GM19452 (cell line): ENCODE measurements at regions not wholly inside any gene's neighbourhood (a gene's known extent, or its start where the extent isn't known, plus 50 kb on each side); places are given as distances from the start of the nearest gene placed in this dataset.

Experiments
- ATAC-seq: cut with Tn5 transposase; IDR thresholded peaks from one replicate; pipeline ENCODE4 v1.9.1; 2021; ENCODE audit not compliant: unreplicated experiment

GRCh38 chr4:180870623-180871022 is 1372.6 kb upstream of the TENM3 start:
- no peak for ATAC-seq

GRCh38 chr4:180898305-180898704 is 1344.9 kb upstream of the TENM3 start:
- no peak for ATAC-seq

DNA sequence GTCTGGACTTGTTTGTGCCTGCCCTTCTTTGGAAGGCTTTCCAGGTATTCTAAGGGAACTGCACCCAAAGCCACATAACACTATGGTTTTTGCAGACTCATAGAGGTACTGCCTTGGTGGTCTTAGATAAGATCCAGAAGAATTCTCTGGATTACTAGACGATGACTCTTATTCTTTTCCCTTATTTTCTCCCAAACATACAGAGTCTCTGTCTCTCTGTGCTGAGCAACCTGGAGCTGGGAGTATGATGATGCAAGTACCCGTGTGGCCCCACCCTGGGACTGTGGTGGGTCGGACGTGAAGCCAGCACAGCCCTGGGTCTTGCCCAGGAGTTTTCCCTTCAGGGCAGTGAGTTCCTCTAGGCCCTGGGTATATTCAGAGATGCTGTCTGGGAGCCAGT is 1342.4 kb upstream of the TENM3 start:
- ATAC-seq, result no peak

GRCh38 chr4:180909279-180909678 is 1333.9 kb upstream of the TENM3 start:
- ATAC-seq, result no peak

DNA sequence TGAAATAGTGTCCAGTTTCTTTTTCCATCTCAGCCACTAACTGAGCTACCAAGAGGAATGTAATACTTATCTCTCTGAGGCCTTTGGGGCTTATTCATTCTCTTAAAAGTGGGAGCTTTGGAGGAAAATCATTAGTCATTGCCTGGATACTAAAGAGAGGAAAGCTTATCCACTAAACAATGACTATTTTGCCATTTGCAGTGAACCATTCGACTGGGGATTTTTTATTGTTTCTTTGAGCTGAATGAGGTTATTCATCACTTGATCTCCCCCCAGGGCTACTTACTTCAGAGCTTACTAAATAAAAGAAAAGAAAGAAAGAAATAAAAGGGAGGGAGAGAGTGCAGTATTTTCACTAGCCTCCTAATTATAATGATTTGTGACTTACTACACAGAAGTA is 1329.5 kb upstream of the TENM3 start:
- no peak for ATAC-seq

GRCh38 chr4:180923486-180923885 is 1319.7 kb upstream of the TENM3 start:
- ATAC-seq, result no peak

GRCh38 chr4:180925805-180926204 is 1317.4 kb upstream of the TENM3 start:
- ATAC-seq, result no peak

DNA sequence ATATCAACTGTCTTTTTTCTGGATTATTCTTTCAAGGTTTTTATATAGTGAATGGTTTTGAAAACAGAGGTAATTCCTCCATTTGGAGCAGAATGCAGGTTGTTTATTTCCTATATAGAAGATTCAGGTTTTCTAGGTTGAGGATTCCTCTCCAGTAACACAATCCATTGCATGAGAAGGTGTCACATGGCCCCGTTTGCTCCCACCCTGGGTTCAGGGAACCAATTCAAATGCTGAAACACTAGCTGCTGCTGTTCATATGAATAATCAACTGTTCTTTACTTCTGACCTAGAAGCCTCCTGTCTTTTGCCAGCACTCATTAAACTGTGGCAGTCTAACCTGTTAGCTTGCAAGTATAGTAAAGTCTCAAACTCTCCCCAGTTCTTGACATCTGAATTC is 1316.9 kb upstream of the TENM3 start:
- ATAC-seq, result no peak

DNA sequence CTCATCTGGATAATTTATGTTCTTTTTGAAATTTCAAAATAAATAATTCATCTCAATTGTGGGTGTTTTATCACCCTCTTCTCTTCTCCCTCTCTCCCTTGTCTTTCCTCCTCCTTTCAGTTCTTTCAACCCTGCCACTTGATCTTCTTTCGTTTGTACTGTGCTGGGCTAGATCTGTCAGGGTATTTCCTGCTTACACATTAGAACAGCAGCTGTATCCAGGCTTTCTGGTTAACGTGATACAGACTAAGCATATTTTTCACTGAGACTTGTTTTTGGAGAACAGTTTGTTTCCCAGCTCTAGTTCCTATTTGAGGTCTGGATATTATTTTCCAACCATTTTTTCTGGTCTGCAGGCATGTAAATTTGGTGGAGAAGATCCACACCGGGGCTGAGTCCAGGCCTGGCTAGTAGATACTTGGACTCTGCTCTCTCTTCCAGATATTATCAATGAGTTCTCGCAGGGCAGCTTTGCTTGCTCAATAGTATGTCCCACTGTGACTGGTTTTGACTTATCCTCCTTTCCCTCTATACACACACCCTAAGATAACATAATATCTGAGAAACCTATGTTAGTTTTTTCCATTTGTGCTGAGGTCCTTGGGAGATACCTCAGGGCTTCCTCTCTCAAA is 1310.7 kb upstream of the TENM3 start:
- ATAC-seq, result no peak

DNA sequence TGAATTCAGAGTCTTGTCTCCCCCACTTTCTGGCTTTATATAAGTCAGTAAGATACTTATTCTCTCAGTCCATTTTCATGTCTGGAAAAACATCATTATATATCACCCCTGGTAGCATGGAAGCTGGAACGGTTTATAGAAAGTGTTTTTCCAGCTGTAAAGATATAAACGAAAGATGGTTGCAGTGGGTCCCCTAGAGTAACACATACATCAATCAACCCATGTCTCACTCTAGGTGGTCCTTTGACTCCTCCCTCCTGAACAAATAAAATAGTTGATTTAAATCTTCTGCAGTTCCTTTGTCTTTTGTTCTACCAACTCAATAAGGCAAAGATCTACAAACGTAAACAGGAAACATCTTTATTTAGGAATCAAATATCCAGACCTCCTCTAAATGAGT is 1306.1 kb upstream of the TENM3 start:
- no peak for ATAC-seq

GRCh38 chr4:180940680-180941079 is 1302.5 kb upstream of the TENM3 start:
- no peak for ATAC-seq

DNA sequence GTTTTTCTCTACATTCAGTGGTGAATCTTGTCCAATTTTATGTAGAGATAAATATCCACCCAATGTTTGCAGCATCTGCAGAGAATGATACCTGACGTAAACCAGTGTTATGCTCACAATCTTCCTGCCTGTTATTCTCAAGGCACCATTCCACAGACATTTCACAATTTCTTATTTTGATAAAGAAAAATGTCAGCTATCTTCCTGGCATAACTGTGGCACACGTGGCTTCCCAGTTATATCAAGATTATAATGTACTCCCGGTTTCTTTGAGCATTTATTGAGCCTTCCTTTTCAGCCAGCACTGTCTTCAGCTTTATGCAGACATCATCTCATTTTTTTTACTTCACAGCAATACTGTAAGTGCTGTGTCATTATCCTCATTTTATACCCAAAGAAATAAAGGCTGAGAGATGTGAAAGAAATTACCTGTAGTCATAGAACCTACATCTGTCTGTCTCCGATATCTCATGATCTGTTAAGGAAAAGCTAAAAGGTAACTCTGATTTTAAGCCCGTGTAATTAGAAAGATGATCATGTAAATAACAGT is 1300.8 kb upstream of the TENM3 start:
- ATAC-seq, result no peak

DNA sequence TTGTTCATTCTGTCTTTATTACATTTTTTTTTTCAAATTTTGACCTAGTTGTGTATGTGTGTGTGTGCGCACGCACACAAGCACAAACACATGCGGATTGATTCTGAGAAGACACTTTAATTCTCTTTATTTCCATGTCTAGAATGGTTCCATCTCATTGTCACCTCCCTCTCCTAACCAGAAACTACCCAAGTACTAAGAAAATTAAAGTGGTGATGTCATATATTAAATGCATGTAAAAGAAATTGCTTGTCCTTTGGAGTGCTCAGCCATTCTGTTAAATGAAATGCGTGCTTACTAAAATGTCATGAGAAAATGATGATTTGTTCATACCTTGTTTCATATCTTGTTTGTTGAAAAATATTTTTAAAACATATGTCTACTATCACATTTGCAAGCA is 1297.0 kb upstream of the TENM3 start:
- no peak for ATAC-seq

DNA sequence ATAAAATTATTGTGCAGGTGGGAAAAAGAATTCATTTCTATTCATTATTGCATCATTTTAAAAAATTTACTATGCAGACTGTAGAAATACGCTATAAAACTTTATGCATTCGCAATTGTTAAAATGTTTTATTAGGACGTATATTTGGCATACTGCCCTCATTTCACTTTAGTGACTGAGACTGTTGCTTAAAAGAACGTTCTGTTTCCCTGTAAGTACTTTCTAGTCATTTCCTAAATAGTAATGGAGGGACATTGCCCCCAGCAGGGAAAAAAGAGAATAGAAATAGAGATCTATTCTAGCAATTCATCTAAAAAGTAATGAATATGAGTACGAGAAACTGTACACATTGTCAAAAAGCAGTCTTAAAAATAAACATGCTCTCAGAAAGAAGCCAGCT is 1295.8 kb upstream of the TENM3 start:
- no peak for ATAC-seq

DNA sequence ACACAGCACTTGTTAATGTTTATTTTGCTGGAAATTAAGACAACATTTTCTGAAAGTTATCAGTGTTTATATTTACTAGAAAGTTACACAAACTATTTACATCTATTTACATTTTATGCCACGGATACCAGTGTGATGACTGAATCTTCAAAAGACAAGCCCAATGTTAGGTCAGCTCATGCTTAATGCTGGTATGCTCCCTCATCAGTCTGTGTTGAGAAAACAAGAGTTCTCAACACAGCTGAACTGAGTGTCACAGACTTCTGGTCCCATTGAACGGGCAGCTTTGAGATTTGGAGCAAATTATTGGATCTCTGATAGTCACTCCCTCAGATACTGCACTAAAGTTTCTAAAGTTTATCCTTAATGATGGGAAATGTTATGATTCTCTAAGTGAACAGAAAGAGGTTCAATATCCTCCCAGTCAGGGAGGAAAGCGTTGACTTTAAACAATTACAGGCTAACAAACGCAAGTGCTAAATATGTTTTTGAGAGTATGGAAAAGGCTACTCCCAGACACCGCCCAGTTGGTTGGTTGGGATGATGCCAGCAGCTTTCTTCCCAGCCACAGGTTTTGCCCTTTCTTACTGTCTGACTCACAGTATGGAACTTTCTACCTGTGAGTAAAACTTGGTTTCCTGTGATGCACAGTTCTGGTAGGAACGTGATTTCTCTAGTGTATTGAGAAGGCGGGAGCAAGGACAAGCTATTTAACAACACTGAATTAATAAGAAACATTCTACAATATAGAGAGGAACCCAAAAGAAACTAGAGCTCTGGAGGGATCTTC is 1293.6 kb upstream of the TENM3 start:
- ATAC-seq, result no peak

DNA sequence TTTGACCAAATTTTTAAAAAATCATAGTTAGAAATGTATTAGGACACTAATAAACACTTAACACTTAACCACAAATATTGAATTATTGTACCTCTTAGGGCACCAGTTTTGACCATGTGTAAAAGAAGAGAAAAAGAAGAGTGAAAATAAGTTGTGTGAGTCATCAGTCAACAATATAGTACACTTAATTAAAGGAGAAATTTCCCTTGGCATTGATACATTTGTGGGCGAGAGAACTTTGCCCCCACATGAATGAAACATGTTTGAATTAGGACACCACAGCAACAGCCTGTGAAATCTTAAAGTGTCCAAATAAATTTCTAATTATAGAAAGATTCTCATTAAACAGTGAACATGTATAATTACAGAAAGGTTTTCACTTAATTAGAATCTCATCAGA is 1292.8 kb upstream of the TENM3 start:
- no peak for ATAC-seq

DNA sequence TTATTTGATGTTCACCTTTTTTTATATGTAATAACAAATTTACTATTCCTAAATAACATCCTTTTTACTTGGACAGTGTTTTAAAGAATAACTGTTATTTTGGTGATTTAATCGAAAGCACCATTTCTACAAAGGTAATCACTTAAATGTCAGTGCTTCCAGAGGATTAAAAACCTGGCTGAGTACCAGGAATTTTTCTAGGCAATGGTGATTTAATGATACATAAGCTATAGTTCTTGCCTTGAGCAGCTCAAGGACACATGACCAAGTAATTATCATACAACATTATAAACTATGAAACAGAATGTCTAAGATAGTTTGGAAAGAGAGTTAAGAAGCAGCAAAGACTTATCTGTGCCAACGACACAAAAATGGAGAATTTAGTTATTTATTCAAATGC is 1291.9 kb upstream of the TENM3 start:
- no peak for ATAC-seq

DNA sequence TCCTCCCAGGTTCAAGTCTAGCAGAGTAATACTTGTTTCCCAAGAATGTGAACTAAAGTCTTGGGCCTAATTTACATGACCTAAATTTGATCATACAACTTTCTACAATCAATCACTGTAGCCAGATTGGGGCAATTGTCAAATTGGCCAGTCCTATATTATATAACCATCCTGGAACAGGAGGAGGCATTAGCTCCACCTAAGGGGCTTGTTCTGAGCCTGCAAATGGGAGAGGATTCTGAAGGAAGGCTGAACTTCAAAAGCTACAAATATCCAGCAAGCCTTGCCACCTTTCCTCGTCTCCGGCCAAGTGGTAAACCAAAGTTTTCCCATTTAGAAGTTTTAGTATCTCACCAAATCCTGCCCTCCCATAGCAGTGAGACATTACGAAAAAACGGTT is 1289.6 kb upstream of the TENM3 start:
- ATAC-seq, result no peak

DNA sequence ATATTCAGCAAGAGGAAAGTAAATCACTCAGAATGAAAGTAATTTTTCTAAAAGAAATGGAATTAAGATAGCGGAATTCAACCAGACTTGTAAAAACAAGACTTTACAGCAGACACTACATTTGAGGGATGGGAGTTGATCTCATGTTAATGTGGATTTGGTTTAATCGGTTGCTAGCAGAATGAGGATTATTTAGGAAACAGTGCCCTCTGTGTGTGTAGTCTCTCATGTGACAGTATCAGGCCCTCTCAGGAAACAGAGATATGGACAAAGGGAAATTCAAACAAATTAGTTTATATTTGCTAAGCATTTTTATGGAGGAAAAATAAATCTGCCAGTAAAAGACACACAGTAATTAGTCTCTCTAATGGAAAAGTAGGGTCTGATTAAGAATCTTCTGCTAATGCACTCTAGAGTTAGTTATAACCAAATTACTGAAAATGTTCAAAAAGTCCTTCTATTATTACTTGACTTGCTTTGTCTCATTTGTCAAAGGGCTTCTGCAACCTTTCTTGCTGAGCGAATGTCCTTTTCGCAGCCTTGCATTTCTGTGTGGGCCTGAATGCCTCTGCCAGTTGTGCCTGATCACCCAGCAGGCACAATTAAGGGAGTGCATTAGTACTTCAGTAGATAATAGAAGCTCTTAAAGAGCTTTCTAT is 1282.3 kb upstream of the TENM3 start:
- no peak for ATAC-seq

- no peak for ATAC-seq
Observed at GRCh38 chr4:180962268-180962667, 1280.9 kb upstream of the TENM3 start.

DNA sequence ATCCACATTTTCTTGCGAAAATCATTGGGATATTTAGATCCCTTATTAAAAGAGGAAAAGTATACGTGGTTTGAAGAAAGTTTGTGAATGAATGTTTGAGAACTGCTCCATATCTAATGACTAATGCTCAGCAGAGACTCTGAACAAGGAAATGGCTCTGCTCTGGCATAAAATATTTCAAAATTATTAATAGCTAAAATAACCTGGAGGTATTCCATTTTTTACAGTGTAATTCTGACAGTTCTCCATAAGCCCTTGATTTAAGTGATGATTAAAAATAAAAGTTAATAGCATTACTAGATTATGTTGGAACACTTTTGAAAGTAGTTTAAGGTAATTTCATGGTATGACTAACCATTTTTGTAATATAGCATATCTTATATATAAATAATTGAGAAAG is 1276.9 kb upstream of the TENM3 start:
- ATAC-seq, result no peak

GRCh38 chr4:180967936-180968335 is 1275.3 kb upstream of the TENM3 start:
- no peak for ATAC-seq
